Renal cortical epithelial cell (primary cell): ENCODE measurements at regions not wholly inside any gene's neighbourhood (a gene's known extent, or its start where the extent isn't known, plus 50 kb on each side); places are given as distances from the start of the nearest gene placed in this dataset.
"Not testable (repeated sequence)": the region's sequence is repeated elsewhere in the genome, so short reads cannot be mapped to it uniquely, and the experiment has no call there.

Source experiments
- DNase-seq: peaks from one replicate; pipeline ENCODE4 v3.0.0-alpha.2; 2011; ENCODE audit warnings: low read depth

- no peak for DNase-seq
Measured at GRCh38 chr18:73544617-73545016, 603.0 kb downstream of the FBXO15 start.

- DNase-seq = no peak
Measured at GRCh38 chr18:73544032-73544431, 603.6 kb downstream of the FBXO15 start.

GRCh38 chr18:73535990-73536389 lies 611.6 kb downstream of the FBXO15 start:
- no peak for DNase-seq

GRCh38 chr18:73535189-73535588 lies 612.4 kb downstream of the FBXO15 start:
- DNase-seq = no peak

- DNase-seq = no peak
Measured at GRCh38 chr18:73531601-73532000, 616.0 kb downstream of the FBXO15 start.

GRCh38 chr18:73528066-73528465 lies 619.6 kb downstream of the FBXO15 start:
- no peak for DNase-seq

- DNase-seq = no peak
Measured at GRCh38 chr18:73520229-73520628, 627.4 kb downstream of the FBXO15 start.

- DNase-seq = not testable (repeated sequence)
Measured at GRCh38 chr18:73516056-73516455, 631.6 kb downstream of the FBXO15 start.

- DNase-seq = no peak
Measured at GRCh38 chr18:73514449-73514848, 633.2 kb downstream of the FBXO15 start.

GRCh38 chr18:73511771-73512503 lies 635.7 kb downstream of the FBXO15 start:
- DNase-seq = no peak

- no peak for DNase-seq
Measured at GRCh38 chr18:73509460-73509859, 638.2 kb downstream of the FBXO15 start.

GRCh38 chr18:73503326-73503725 lies 635.5 kb upstream of the NETO1 start:
- DNase-seq = peak; percentile 6

GRCh38 chr18:73487966-73488365 lies 620.2 kb upstream of the NETO1 start:
- DNase-seq = no peak

- DNase-seq = no peak
Measured at GRCh38 chr18:73485166-73485565, 617.4 kb upstream of the NETO1 start.

GRCh38 chr18:73482901-73483300 lies 615.1 kb upstream of the NETO1 start:
- no peak for DNase-seq

- no peak for DNase-seq
Measured at GRCh38 chr18:73479477-73479876, 611.7 kb upstream of the NETO1 start.

GRCh38 chr18:73478191-73478590 lies 610.4 kb upstream of the NETO1 start:
- no peak for DNase-seq

GRCh38 chr18:73476031-73476430 lies 608.2 kb upstream of the NETO1 start:
- no peak for DNase-seq

- DNase-seq = peak; percentile 7
Measured at GRCh38 chr18:73462092-73462491, 594.3 kb upstream of the NETO1 start.

GRCh38 chr18:73461780-73462059 lies 593.9 kb upstream of the NETO1 start:
- DNase-seq = peak; percentile 13

- no peak for DNase-seq
Measured at GRCh38 chr18:73461038-73461779, 593.4 kb upstream of the NETO1 start.

GRCh38 chr18:73458186-73458964 lies 590.6 kb upstream of the NETO1 start:
- DNase-seq = no peak

- DNase-seq = no peak
Measured at GRCh38 chr18:73456643-73457042, 588.9 kb upstream of the NETO1 start.
